OCI-LY1 (cell line): ENCODE measurements at regions not wholly inside any gene's neighbourhood (a gene's known extent, or its start where the extent isn't known, plus 50 kb on each side); places are given as distances from the start of the nearest gene placed in this dataset.

Experiments
- H2AFZ ChIP-seq: fragments of 200-600 bp; sonication (generic), shearing (Covaris generic); 2 replicates; pipeline ENCODE4 v1.6.0; 2014; ENCODE audit warnings: antibody characterized with exemption, mild to moderate bottlenecking, low read length
- H3F3A ChIP-seq: fragments of 200-600 bp; sonication (generic), shearing (Covaris generic); 2 replicates; pipeline ENCODE4 v1.6.0; 2014; ENCODE audit warnings: mild to moderate bottlenecking, antibody characterized with exemption, low read length, moderate library complexity; ENCODE audit not compliant: insufficient read depth
- H3K27ac ChIP-seq: fragments of 200-600 bp; sonication (generic); 2 replicates; pipeline ENCODE4 v1.5.1; 2014; ENCODE audit warnings: low read length, mixed run types, mild to moderate bottlenecking, low read depth; ENCODE audit not compliant: poor library complexity, severe bottlenecking
- H3K27me3 ChIP-seq: fragments of 200-600 bp; sonication (generic); 2 replicates; pipeline ENCODE4 v1.6.0; 2014; ENCODE audit warnings: antibody characterized with exemption, mild to moderate bottlenecking, low read length, moderate library complexity; ENCODE audit not compliant: insufficient read depth
- H3K36me3 ChIP-seq: fragments of 200-600 bp; sonication (generic); 2 replicates; pipeline ENCODE4 v1.6.1; 2014; ENCODE audit warnings: mild to moderate bottlenecking, antibody characterized with exemption, low read length, moderate library complexity, mixed read lengths; ENCODE audit not compliant: insufficient read depth
- H3K4me1 ChIP-seq: fragments of 200-600 bp; sonication (generic); 2 replicates; pipeline ENCODE4 v1.5.1; 2014; ENCODE audit warnings: mild to moderate bottlenecking, low read length, moderate library complexity; ENCODE audit not compliant: insufficient read depth, severe bottlenecking
- H3K4me2 ChIP-seq: fragments of 200-600 bp; sonication (generic), shearing (Covaris generic); 2 replicates; pipeline ENCODE4 v1.6.1; 2014; ENCODE audit warnings: low read length
- H3K4me3 ChIP-seq: fragments of 200-600 bp; sonication (generic); 2 replicates; pipeline ENCODE4 v1.5.1; 2014; ENCODE audit warnings: low read length, low read depth, mild to moderate bottlenecking, mixed read lengths; ENCODE audit not compliant: poor library complexity, severe bottlenecking
- H3K79me2 ChIP-seq: fragments of 200-600 bp; shearing (Covaris generic); 2 replicates; pipeline ENCODE4 v1.6.1; 2016; ENCODE audit warnings: mixed run types, low read length, mixed read lengths; ENCODE audit not compliant: insufficient read depth
- H3K9ac ChIP-seq: fragments of 200-600 bp; sonication (generic), shearing (Covaris generic); 2 replicates; pipeline ENCODE4 v1.6.1; 2014; ENCODE audit warnings: mild to moderate bottlenecking, low read length, mixed read lengths
- H3K9me2 ChIP-seq: fragments of 200-600 bp; sonication (generic), shearing (Covaris generic); 2 replicates; pipeline ENCODE4 v1.6.1; 2014; ENCODE audit warnings: low read depth, mild to moderate bottlenecking, low read length, mixed read lengths
- H3K9me3 ChIP-seq: fragments of 200-600 bp; shearing (Covaris generic); 2 replicates; pipeline ENCODE4 v1.6.1; 2014; ENCODE audit warnings: low read length, mixed read lengths
- H4K20me1 ChIP-seq: fragments of 200-600 bp; sonication (generic), shearing (Covaris generic); 2 replicates; pipeline ENCODE4 v1.6.0; 2016; ENCODE audit warnings: mild to moderate bottlenecking, low read length; ENCODE audit not compliant: insufficient read depth
- EZH2 ChIP-seq: fragments of 200-600 bp; sonication (generic), shearing (Covaris generic); IDR thresholded peaks from 2 replicates; pipeline ENCODE4 v1.8.0; 2017; ENCODE audit warnings: borderline replicate concordance, mixed run types, mild to moderate bottlenecking, antibody characterized with exemption, low read length, moderate library complexity, mixed read lengths
- TF ChIP-seq, protein P1 (sequence below): fragments of 200-600 bp; sonication (generic), shearing (Covaris generic); IDR thresholded peaks from 2 replicates; pipeline ENCODE4 v1.5.1; 2017; ENCODE audit warnings: mild to moderate bottlenecking, antibody characterized with exemption, low read length, moderate library complexity, mixed read lengths

GRCh38 chr6:14217728-14218518 lies 100.4 kb downstream of the CD83 start:
- H3K4me3 ChIP-seq, result no peak overlapping the region
- H3K9me2 ChIP-seq, result no peaks in the 10 kb centered on the region
- H3K4me1 ChIP-seq, result no peaks in the 10 kb centered on the region
- H3F3A ChIP-seq, result no peaks in the 10 kb centered on the region
- H3K9ac ChIP-seq, result no peak overlapping the region
- H3K9me3 ChIP-seq, result no peaks in the 10 kb centered on the region
- no peaks in the 10 kb centered on the region for H3K36me3 ChIP-seq
- no peak for TF ChIP-seq EZH2
- TF ChIP-seq, protein P1, sequence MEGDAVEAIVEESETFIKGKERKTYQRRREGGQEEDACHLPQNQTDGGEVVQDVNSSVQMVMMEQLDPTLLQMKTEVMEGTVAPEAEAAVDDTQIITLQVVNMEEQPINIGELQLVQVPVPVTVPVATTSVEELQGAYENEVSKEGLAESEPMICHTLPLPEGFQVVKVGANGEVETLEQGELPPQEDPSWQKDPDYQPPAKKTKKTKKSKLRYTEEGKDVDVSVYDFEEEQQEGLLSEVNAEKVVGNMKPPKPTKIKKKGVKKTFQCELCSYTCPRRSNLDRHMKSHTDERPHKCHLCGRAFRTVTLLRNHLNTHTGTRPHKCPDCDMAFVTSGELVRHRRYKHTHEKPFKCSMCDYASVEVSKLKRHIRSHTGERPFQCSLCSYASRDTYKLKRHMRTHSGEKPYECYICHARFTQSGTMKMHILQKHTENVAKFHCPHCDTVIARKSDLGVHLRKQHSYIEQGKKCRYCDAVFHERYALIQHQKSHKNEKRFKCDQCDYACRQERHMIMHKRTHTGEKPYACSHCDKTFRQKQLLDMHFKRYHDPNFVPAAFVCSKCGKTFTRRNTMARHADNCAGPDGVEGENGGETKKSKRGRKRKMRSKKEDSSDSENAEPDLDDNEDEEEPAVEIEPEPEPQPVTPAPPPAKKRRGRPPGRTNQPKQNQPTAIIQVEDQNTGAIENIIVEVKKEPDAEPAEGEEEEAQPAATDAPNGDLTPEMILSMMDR, result no peak
- H2AFZ ChIP-seq, result no peak overlapping the region
- no peak overlapping the region for H3K27ac ChIP-seq
- no peaks in the 10 kb centered on the region; the same call in 1 of the 2 replicates for H3K27me3 ChIP-seq
- H3K79me2 ChIP-seq, result no peaks in the 10 kb centered on the region
- H3K4me2 ChIP-seq, result no peak overlapping the region
- H4K20me1 ChIP-seq, result no peaks in the 10 kb centered on the region

GRCh38 chr6:14218519-14218800 lies 100.9 kb downstream of the CD83 start:
- H3F3A ChIP-seq, result no peaks in the 10 kb centered on the region
- H3K4me2 ChIP-seq, result no peak overlapping the region
- TF ChIP-seq, protein P1, result no peak
- TF ChIP-seq EZH2, result no peak
- no peak overlapping the region for H2AFZ ChIP-seq
- H3K36me3 ChIP-seq, result no peaks in the 10 kb centered on the region
- H3K4me3 ChIP-seq, result no peak overlapping the region
- no peaks in the 10 kb centered on the region for H3K4me1 ChIP-seq
- no peaks in the 10 kb centered on the region for H3K9me3 ChIP-seq
- H3K27ac ChIP-seq, result no peak overlapping the region
- no peak overlapping the region for H3K9ac ChIP-seq
- no peaks in the 10 kb centered on the region for H3K79me2 ChIP-seq
- H3K27me3 ChIP-seq, result no peaks in the 10 kb centered on the region; the same call in 1 of the 2 replicates
- H3K9me2 ChIP-seq, result no peaks in the 10 kb centered on the region
- H4K20me1 ChIP-seq, result no peaks in the 10 kb centered on the region

DNA sequence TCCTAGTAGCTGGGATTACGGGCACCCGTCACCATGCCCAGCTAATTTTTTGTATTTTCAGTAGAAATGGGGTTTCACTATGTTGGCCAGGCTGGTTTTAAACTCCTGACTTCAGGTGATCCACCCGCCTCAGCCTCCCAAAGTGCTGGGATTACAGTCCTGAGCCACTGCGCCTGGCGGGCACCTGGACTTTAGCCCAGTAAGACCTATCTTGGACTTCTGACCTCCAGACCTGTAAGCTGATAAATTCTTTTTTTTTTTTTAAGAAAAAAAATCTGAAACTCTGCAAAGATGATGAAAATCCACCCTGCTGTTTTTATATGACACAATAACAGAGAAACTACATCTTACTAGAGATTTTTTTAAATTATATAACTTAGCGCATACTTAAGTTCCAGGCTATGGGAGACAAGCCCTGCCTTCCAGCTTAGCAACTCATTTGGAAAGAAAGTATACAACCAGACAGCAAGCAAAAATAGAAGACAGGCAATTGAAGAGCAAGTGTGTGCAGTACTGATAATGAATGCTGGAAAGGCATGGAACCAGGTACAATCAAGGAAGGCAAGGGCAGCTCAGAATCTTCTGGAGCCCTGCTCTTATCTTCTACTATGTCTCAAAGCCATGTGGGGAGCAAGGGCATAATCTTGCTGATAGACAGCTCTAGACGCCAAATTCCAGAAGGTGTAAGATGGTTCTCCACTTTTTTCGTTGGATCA lies 104.2 kb downstream of the CD83 start:
- H3K27ac ChIP-seq, result no peak overlapping the region
- no peaks in the 10 kb centered on the region for H3K4me1 ChIP-seq
- no peaks in the 10 kb centered on the region for H4K20me1 ChIP-seq
- H3K36me3 ChIP-seq, result no peaks in the 10 kb centered on the region
- H3K4me3 ChIP-seq, result no peak overlapping the region
- no peaks in the 10 kb centered on the region for H3K9me2 ChIP-seq
- no peaks in the 10 kb centered on the region for H3K9me3 ChIP-seq
- H3F3A ChIP-seq, result no peaks in the 10 kb centered on the region
- no peaks in the 10 kb centered on the region for H3K79me2 ChIP-seq
- no peak for TF ChIP-seq EZH2
- TF ChIP-seq, protein P1, result no peak
- no peak overlapping the region for H3K9ac ChIP-seq
- H3K4me2 ChIP-seq, result no peak overlapping the region
- no peak overlapping the region for H2AFZ ChIP-seq
- H3K27me3 ChIP-seq, result peaks cover 6% of the 10 kb centered on the region; the same call in 1 of the 2 replicates
